Mammary epithelial cell (primary cell): ENCODE measurements at regions not wholly inside any gene's neighbourhood (a gene's known extent, or its start where the extent isn't known, plus 50 kb on each side); places are given as distances from the start of the nearest gene placed in this dataset.

Experiments used
- EZH2 ChIP-seq: IDR thresholded peaks from 2 replicates; pipeline ENCODE4 v1.6.1; 2012; ENCODE audit warnings: low read length, inconsistent platforms, borderline replicate concordance
- TF ChIP-seq, protein P1 (sequence below), 2 donors: IDR thresholded peaks in 1 of 2; conservative IDR thresholded peaks in 1 of 2; 2 replicates each; pipeline ENCODE4 v1.5.1; 2011 to 2012; ENCODE audit warnings: inconsistent platforms in 2 of 2, low read length in 2 of 2, mild to moderate bottlenecking in 2 of 2, control low read depth in 1 of 2, low read depth in 1 of 2; ENCODE audit not compliant: insufficient read depth in 1 of 2; ENCODE audit errors: extremely low read depth in 1 of 2

DNA sequence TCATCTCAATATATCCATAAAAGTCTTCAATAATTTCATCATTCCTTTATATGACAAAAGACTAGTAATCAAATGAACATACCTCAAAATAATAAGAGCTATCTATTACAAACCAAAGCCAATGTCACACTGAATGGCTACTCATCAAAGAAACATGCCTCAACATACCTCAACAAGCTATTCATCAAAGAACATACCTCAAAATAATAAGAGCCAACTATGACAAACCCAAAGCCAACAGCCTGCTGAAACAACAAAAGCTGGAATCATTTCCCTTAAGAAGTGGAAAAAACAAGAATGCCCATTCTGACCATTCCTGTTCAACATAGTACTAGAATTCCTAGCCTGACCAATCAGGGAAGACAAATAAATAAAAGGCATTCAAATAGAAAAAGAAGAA lies 1373.7 kb downstream of the BRINP3 start:
- TF ChIP-seq, protein P1, sequence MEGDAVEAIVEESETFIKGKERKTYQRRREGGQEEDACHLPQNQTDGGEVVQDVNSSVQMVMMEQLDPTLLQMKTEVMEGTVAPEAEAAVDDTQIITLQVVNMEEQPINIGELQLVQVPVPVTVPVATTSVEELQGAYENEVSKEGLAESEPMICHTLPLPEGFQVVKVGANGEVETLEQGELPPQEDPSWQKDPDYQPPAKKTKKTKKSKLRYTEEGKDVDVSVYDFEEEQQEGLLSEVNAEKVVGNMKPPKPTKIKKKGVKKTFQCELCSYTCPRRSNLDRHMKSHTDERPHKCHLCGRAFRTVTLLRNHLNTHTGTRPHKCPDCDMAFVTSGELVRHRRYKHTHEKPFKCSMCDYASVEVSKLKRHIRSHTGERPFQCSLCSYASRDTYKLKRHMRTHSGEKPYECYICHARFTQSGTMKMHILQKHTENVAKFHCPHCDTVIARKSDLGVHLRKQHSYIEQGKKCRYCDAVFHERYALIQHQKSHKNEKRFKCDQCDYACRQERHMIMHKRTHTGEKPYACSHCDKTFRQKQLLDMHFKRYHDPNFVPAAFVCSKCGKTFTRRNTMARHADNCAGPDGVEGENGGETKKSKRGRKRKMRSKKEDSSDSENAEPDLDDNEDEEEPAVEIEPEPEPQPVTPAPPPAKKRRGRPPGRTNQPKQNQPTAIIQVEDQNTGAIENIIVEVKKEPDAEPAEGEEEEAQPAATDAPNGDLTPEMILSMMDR (conservative IDR thresholded peaks at IDR 0.05 in 1 of 2, IDR thresholded peaks at IDR 0.05 in 1 of 2; ENCODE audit: extremely low read depth in 1 of 2, insufficient read depth in 1 of 2, low read depth in 1 of 2, low read length in 2 of 2): no peak
- TF ChIP-seq EZH2: no peak
